Ecto neural progenitor cell (in vitro differentiated cells): ENCODE measurements at regions not wholly inside any gene's neighbourhood (a gene's known extent, or its start where the extent isn't known, plus 50 kb on each side); places are given as distances from the start of the nearest gene placed in this dataset.
"Not testable (repeated sequence)": the region's sequence is repeated elsewhere in the genome, so short reads cannot be mapped to it uniquely, and the experiment has no call there.

Experiments used
- DNase-seq: peaks from one replicate; pipeline ENCODE4 v3.0.0-alpha.2; 2018; ENCODE audit warnings: low spot score

- DNase-seq: not testable (repeated sequence)
These were observed 146.2 kb upstream of the C1QTNF3 start for GRCh38 chr5:34189246-34189645.

GRCh38 chr5:34189752-34190411, 146.9 kb upstream of the C1QTNF3 start:
- peak; percentile 49 for DNase-seq

GRCh38 chr5:34190466-34190865, 147.5 kb upstream of the C1QTNF3 start:
- peak; percentile 48 for DNase-seq

DNA sequence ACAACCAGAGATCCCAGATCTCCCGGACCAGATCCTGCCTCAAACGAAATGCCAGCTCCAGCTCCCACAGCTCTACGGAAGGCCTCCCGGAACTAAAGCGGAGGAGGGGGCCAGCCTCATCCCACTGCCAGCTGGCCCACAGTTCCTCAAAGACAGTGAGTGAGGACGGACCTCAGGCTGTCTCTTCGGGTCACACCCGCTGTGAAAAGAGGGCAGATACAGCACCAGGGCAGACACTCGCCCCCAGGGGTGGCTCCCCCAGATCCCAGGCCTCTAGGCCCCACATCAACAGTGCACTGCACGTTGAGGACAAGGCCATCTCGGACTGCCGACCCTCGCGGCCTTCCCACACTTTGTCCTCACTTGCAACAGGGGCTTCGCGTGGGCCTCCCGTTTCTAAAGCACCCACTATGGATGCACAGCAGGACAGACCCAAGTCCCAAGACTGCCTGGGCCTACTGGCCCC, 148.3 kb upstream of the C1QTNF3 start:
- peak; percentile 53 for DNase-seq

GRCh38 chr5:34192064-34192922, 149.3 kb upstream of the C1QTNF3 start:
- peak; percentile 64 for DNase-seq

- DNase-seq: not testable (repeated sequence)
These were observed 149.9 kb upstream of the C1QTNF3 start for GRCh38 chr5:34192923-34193262.

GRCh38 chr5:34193297-34193696, 150.3 kb upstream of the C1QTNF3 start:
- not testable (repeated sequence) for DNase-seq

- DNase-seq: not testable (repeated sequence)
These were observed 150.8 kb upstream of the C1QTNF3 start for GRCh38 chr5:34193804-34194203.

DNA sequence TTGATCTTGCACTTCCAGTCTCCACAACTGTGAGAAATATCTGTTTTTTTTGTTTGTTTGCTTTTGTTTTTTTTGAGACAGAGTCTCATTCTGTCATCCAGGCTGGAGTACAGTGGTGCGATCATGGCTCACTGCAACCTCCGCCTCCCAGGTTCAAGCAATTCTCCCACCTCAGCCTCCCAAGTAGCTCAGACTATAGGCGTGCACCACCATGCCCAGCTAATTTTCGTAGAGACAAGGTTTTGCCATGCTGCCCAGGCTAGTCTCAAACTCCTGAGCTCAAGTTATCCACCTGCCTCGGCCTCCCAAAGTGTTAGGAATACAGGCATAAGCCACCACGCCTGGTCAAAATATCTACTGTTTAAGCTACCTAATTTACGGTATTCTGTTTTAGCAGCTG, 153.1 kb upstream of the C1QTNF3 start:
- DNase-seq: not testable (repeated sequence)

GRCh38 chr5:34205347-34205746, 162.3 kb upstream of the C1QTNF3 start:
- DNase-seq: not testable (repeated sequence)

GRCh38 chr5:34217386-34217785, 174.4 kb upstream of the C1QTNF3 start:
- not testable (repeated sequence) for DNase-seq

- not testable (repeated sequence) for DNase-seq
These were observed 178.5 kb upstream of the C1QTNF3 start for GRCh38 chr5:34221329-34222073.

DNA sequence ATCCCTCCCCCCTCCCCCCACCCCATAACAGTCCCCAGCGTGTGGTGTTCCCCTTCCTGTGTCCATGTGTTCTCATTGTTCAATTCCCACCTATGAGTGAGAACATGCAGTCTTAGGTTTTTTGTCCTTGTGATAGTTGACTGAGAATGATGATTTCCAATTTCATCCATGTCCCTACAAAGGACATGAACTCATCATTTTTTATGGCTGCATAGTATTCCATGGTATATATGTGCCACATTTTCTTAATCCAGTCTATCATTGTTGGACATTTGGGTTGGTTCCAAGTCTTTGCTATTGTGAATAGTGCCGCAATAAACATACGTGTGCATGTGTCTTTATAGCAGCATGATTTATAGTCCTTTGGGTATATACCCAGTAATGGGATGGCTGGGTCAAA, 180.1 kb upstream of the C1QTNF3 start:
- not testable (repeated sequence) for DNase-seq

DNA sequence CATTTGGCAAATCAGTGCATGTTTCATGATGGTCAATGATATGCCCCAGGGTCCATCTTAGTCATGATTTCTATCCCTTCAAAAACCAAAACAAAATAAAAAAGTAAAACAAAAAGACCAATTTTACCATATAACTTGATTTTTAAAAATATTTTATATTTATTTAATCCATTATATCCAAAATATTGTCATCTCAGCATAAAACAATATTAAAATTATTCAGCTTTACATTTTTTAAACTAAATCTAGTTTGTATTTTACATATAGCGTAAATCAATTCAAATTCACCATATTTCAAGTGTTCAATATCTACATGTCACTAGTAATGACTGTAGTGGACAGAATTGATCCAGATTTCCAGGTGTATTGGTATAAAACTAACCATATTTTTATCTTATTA, 187.4 kb upstream of the C1QTNF3 start:
- not testable (repeated sequence) for DNase-seq

DNA sequence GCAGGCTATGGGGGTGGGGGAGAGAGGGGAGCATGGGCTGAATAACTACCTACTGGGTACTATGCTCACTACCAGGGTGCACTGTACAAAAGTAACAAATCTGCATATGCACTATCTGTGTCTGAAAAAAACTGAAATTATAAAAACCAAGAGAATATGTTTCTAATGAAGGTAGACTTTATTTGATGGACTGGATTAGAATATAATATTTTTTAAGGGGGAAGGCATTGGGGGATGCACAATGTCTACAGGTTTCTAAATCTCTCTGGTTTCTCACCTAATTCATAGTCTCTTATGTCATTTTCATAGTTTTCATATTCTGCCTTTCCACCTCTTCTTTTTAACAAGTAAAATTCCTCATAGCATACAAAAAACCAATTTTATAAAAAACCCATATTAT, 200.8 kb upstream of the C1QTNF3 start:
- DNase-seq: not testable (repeated sequence)

DNA sequence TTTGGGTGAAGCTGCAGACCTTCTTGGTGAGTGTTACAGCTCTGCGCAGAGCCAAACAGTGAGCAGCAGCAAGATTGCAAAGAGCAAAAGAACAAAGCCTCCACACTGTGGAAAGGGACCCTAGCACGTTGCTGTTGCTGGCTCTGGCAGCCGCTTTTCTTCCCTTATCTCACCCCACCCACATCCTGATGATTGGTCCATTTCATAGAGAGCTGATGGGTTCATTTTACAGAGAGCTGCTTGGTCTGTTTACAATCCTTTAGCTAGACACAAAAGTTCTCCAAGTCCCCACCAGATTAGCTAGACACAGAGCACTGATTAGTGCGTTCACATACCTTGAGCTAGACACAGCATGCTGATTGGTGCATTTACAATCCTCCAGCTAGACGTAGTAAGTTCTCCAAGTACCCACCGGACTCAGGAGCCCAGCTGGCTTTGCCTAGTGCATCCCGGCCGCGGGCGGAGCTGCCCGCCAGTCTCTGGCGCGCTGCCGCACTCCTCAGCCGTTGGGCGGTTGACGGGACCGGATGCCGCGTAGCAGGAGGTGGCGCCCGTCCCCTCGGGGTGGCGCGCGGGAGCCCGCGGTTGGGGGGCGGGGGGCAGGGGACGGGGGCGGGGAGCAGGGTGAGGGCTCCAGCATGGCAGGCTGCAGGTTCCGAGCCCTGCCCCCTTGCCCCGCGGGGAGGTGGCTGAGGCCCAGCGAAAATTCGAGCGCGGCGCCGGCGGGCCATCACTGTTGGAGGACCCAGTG, 201.4 kb upstream of the C1QTNF3 start:
- peak; percentile 55 for DNase-seq

DNA sequence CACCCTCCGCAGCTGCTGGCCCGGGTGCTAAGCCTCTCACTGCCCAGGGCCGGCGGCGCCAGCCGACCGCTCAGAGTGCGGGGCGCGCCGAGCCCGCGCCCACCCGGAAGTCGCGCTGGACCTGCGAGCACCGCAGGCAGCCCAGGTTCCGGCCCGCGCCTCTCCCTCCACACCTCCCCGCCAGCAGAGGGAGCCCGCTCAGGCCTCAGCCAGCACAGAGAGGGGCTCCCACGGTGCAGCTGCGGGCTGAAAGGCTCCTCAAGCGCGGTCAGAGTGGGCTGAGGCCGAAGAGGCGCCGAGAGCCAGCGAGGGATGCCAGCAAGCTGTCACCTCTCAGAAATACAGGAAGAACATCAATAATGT, 202.0 kb upstream of the C1QTNF3 start:
- DNase-seq: not testable (repeated sequence)

DNA sequence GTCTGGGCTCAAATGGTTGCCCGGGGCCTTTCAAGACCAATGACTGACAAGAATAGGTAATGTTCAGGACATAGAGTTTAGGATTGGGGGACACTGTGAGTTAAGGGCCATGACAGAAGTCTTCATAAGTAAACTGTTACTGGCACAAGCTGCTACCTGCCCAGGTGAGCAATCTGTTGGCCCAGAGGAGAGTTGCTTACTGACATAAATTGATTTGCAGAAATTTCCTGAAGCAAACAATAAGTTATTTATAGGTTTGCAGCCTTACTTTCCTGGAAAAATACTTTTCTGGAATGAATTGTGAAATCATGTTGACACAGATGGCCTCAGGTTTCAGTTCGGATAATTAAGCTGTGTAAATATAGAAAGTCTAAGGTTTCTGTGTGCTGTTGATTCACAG, 202.8 kb upstream of the C1QTNF3 start:
- not testable (repeated sequence) for DNase-seq

GRCh38 chr5:34258598-34258997, 215.6 kb upstream of the C1QTNF3 start:
- not testable (repeated sequence) for DNase-seq

- DNase-seq: not testable (repeated sequence)
These were observed 218.0 kb upstream of the C1QTNF3 start for GRCh38 chr5:34261020-34261419.

- not testable (repeated sequence) for DNase-seq
These were observed 223.1 kb upstream of the C1QTNF3 start for GRCh38 chr5:34266151-34266550.

DNA sequence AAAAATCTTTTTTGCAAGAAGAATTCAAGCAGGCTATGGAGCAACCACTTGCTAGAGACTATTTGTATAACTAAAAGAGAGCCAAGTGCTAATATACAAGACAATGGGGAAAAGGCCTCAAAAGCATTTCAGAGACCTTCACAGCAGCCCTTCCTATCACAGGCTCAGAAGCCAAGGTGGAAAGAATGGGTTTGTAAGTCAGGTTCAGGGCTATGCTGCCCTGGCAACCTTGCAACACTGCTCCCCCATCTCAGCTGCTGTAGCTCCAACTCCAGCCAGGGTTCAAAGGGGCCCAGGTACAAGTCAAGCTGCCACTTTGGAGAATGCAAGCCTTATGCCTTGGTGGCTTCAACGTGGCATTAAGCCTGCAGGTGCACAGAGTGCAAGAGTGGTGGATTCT, 253.7 kb upstream of the C1QTNF3 start:
- DNase-seq: not testable (repeated sequence)
